Mammary epithelial cell (primary cell): ENCODE measurements at regions not wholly inside any gene's neighbourhood (a gene's known extent, or its start where the extent isn't known, plus 50 kb on each side); places are given as distances from the start of the nearest gene placed in this dataset.

Source experiments
- CTCF ChIP-seq, 2 donors: IDR thresholded peaks in 1 of 2; conservative IDR thresholded peaks in 1 of 2; 2 replicates each; pipeline ENCODE4 v1.5.1; 2011 to 2012; ENCODE audit warnings: inconsistent platforms in 2 of 2, low read length in 2 of 2, mild to moderate bottlenecking in 2 of 2, control low read depth in 1 of 2, low read depth in 1 of 2; ENCODE audit not compliant: insufficient read depth in 1 of 2; ENCODE audit errors: extremely low read depth in 1 of 2
- EZH2 ChIP-seq: IDR thresholded peaks from 2 replicates; pipeline ENCODE4 v1.6.1; 2012; ENCODE audit warnings: low read length, inconsistent platforms, borderline replicate concordance

- TF ChIP-seq CTCF (conservative IDR thresholded peaks at IDR 0.05 in 1 of 2, IDR thresholded peaks at IDR 0.05 in 1 of 2; ENCODE audit: extremely low read depth in 1 of 2, insufficient read depth in 1 of 2, low read depth in 1 of 2, low read length in 2 of 2) (no peak), EZH2 (no peak)
Observed at GRCh38 chr22:47798229-47798628, 1035.8 kb downstream of the TBC1D22A start.
